ENCODE measurements at regions not wholly inside any gene's neighbourhood (a gene's known extent, or its start where the extent isn't known, plus 50 kb on each side); places are given as distances from the start of the nearest gene placed in this dataset.

DNA sequence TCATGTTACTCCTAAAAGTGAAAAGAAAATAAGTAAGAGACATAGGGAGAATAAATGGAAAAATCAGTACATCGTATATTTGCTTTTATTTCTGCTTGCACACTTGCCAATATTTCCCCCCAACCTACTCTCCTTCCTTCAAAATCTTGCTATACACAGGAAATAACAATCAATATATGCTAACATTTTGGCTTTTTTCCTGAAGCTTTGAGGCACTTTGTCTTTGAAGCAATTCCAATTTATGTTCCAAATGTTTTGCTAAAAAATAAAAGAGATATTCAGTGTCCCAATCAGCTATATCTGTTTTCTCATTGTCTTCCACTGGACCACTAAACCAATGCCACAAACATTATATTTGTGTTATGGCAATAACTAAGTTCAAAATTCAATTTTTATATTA, 184.0 kb upstream of the NEGR1 start:
- TF ChIP-seq CTCF (IDR thresholded peaks at IDR 0.05; ENCODE audit: insufficient read depth, low read depth, low read length) = no peak

GRCh38 chr1:72462186-72462905, 180.0 kb upstream of the NEGR1 start:
- no peaks in the 10 kb centered on the region for H3K27me3 ChIP-seq (ENCODE audit: control insufficient read depth, insufficient read depth, low read length)
- CTCF ChIA-PET = no interaction called here
- POLR2A ChIA-PET = no interaction called here
- no peak overlapping the region for H3K4me3 ChIP-seq (ENCODE audit: low read depth, low read length)
- H3K36me3 ChIP-seq (ENCODE audit: control insufficient read depth, insufficient read depth, low read length) = no peaks in the 10 kb centered on the region
- no peak for DNase-seq (ENCODE audit: low read depth)
- no peak for TF ChIP-seq CTCF (IDR thresholded peaks at IDR 0.05; ENCODE audit: insufficient read depth, low read depth, low read length)

More for the DNA sequence above, 184.0 kb upstream of the NEGR1 start:
- DNase-seq (ENCODE audit: low read depth) = no peak
- POLR2A ChIA-PET = no interaction called here
- H3K4me3 ChIP-seq (ENCODE audit: low read depth, low read length) = no peak overlapping the region
- CTCF ChIA-PET = no interaction called here
- no peaks in the 10 kb centered on the region for H3K36me3 ChIP-seq (ENCODE audit: control insufficient read depth, insufficient read depth, low read length)
- no peaks in the 10 kb centered on the region for H3K27me3 ChIP-seq (ENCODE audit: control insufficient read depth, insufficient read depth, low read length)

GRCh38 chr1:72442262-72442661, 159.9 kb upstream of the NEGR1 start:
- POLR2A ChIA-PET = interaction anchor here (0.6 kb wide), 1 partner anchor 513 kb away, joined by 6 read pairs; no protein-coding TSS in a partner anchor
- TF ChIP-seq CTCF (IDR thresholded peaks at IDR 0.05; ENCODE audit: insufficient read depth, low read depth, low read length) = no peak
- Histone ChIP-seq H3K4me3 (ENCODE audit: low read depth, low read length) (no peak overlapping the region), H3K27me3 (ENCODE audit: control insufficient read depth, insufficient read depth, low read length) (no peaks in the 10 kb centered on the region), H3K36me3 (ENCODE audit: control insufficient read depth, insufficient read depth, low read length) (no peaks in the 10 kb centered on the region)
- CTCF ChIA-PET = no interaction called here
- no peak for DNase-seq (ENCODE audit: low read depth)

- H3K27me3 ChIP-seq (ENCODE audit: control insufficient read depth, insufficient read depth, low read length) = no peaks in the 10 kb centered on the region
- no peak for TF ChIP-seq CTCF (IDR thresholded peaks at IDR 0.05; ENCODE audit: insufficient read depth, low read depth, low read length)
- H3K36me3 ChIP-seq (ENCODE audit: control insufficient read depth, insufficient read depth, low read length) = no peaks in the 10 kb centered on the region
- no peak overlapping the region for H3K4me3 ChIP-seq (ENCODE audit: low read depth, low read length)
- ChIA-PET POLR2A (interaction anchor here (0.6 kb wide), 1 partner anchor 176 kb away, joined by 3 read pairs; no protein-coding TSS in a partner anchor), CTCF (no interaction called here)
- DNase-seq (ENCODE audit: low read depth) = no peak
Measured at GRCh38 chr1:72439036-72439435, 156.7 kb upstream of the NEGR1 start.

DNA sequence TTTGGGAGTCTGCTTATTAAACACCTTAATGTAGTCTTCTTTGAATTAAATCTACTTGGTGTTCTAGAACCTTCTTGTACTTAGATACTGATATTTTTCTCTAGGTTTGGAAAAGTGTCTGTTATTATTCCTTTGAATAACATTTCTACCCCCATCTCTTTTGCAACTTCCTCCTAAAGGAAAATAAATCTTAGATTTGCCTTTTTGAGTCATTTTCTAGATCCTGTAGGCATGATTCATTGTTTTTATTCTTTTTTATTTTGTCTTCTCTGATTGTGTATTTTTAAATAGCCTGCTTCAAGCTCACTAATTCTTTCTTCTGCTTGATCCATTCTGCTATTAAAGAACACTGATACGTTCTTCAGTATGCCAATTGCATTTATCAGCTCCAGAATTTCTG, 155.9 kb upstream of the NEGR1 start:
- CTCF ChIA-PET = no interaction called here
- no peak overlapping the region for H3K4me3 ChIP-seq (ENCODE audit: low read depth, low read length)
- H3K36me3 ChIP-seq (ENCODE audit: control insufficient read depth, insufficient read depth, low read length) = no peaks in the 10 kb centered on the region
- POLR2A ChIA-PET = interaction anchor here (0.6 kb wide), 1 partner anchor 175 kb away, joined by 3 read pairs; no protein-coding TSS in a partner anchor
- no peaks in the 10 kb centered on the region for H3K27me3 ChIP-seq (ENCODE audit: control insufficient read depth, insufficient read depth, low read length)
- no peak for TF ChIP-seq CTCF (IDR thresholded peaks at IDR 0.05; ENCODE audit: insufficient read depth, low read depth, low read length)
- DNase-seq (ENCODE audit: low read depth) = no peak

All from BJ (cell line).